Endothelial cell (in vitro differentiated cells): ENCODE measurements at regions not wholly inside any gene's neighbourhood (a gene's known extent, or its start where the extent isn't known, plus 50 kb on each side); places are given as distances from the start of the nearest gene placed in this dataset.

Source experiments
- DNase-seq: peaks from one replicate; pipeline ENCODE4 v3.0.0; 2021; ENCODE audit warnings: low spot score
- H3K27ac Mint-ChIP-seq: one replicate; pipeline ENCODE4 v1.8.0; 2021; ENCODE audit warnings: mixed read lengths, inconsistent platforms; ENCODE audit not compliant: unreplicated experiment
- H3K27me3 Mint-ChIP-seq: one replicate; pipeline ENCODE4 v1.8.0; 2021; ENCODE audit warnings: mild to moderate bottlenecking, moderate library complexity, mixed read lengths, inconsistent platforms; ENCODE audit not compliant: unreplicated experiment
- H3K36me3 Mint-ChIP-seq: one replicate; pipeline ENCODE4 v1.8.0; 2021; ENCODE audit warnings: mild to moderate bottlenecking, low read depth, mixed read lengths, inconsistent platforms; ENCODE audit not compliant: unreplicated experiment
- H3K4me1 Mint-ChIP-seq: one replicate; pipeline ENCODE4 v1.8.0; 2021; ENCODE audit warnings: mild to moderate bottlenecking, mixed read lengths, inconsistent platforms; ENCODE audit not compliant: unreplicated experiment
- H3K4me3 Mint-ChIP-seq: one replicate; pipeline ENCODE4 v1.8.0; 2021; ENCODE audit warnings: mild to moderate bottlenecking, mixed read lengths, inconsistent platforms; ENCODE audit not compliant: unreplicated experiment
- H3K9me3 Mint-ChIP-seq: one replicate; pipeline ENCODE4 v1.8.0; 2021; ENCODE audit warnings: mixed read lengths, inconsistent platforms; ENCODE audit not compliant: unreplicated experiment
- TF ChIP-seq, protein P1 (sequence below): fragments of 200-600 bp; sonication (generic); IDR thresholded peaks from one replicate; pipeline ENCODE4 v1.5.0; 2021; ENCODE audit warnings: antibody characterized with exemption; ENCODE audit not compliant: unreplicated experiment

DNA sequence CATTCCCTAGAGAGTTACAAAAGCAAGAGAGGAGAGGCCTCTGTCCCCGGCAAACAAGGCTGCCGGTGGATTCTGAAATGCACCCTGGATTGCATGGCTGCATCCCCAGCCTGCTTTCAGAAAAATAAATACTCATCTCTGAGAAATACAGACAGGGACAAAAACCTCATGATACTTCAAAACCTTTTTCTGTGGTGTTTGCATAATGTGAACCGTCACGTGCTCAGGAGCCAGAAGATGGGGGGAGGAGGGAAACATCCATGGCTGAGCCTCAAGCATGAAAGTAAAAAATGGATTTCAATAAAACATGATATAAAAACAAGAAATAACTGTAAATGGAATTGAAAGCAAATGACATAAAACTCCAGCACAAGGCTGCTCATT, 198.5 kb upstream of the NCAM1 start:
- TF ChIP-seq, protein P1, sequence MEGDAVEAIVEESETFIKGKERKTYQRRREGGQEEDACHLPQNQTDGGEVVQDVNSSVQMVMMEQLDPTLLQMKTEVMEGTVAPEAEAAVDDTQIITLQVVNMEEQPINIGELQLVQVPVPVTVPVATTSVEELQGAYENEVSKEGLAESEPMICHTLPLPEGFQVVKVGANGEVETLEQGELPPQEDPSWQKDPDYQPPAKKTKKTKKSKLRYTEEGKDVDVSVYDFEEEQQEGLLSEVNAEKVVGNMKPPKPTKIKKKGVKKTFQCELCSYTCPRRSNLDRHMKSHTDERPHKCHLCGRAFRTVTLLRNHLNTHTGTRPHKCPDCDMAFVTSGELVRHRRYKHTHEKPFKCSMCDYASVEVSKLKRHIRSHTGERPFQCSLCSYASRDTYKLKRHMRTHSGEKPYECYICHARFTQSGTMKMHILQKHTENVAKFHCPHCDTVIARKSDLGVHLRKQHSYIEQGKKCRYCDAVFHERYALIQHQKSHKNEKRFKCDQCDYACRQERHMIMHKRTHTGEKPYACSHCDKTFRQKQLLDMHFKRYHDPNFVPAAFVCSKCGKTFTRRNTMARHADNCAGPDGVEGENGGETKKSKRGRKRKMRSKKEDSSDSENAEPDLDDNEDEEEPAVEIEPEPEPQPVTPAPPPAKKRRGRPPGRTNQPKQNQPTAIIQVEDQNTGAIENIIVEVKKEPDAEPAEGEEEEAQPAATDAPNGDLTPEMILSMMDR = no peak
- H3K27ac Mint-ChIP-seq = no peak overlapping the region
- DNase-seq = no peak
- H3K9me3 Mint-ChIP-seq = no peaks in the 10 kb centered on the region
- H3K4me1 Mint-ChIP-seq = no peaks in the 10 kb centered on the region
- no peaks in the 10 kb centered on the region for H3K36me3 Mint-ChIP-seq
- H3K4me3 Mint-ChIP-seq = no peak overlapping the region
- peaks cover 4% of the 10 kb centered on the region for H3K27me3 Mint-ChIP-seq

DNA sequence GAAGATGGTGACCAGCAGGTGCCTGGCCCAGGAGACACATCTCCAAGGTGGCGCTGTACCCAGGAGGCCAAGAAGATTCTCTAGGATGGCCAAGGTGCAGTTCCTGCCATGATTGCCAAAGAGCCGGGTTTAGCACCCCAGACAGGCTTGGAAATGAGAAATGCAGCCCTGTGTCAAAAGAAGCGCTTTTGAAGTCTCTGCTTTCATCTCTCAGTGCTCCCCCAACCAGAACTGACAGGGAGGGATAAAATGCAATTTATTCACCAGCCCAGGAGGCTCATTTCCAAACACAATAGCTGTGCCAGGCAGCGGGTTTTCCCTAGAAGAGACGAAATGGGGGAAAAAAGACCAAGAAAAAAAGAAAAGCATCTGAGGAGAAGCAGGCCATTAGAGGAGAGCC, 195.9 kb upstream of the NCAM1 start:
- H3K9me3 Mint-ChIP-seq = no peaks in the 10 kb centered on the region
- H3K4me1 Mint-ChIP-seq = no peaks in the 10 kb centered on the region
- no peak overlapping the region for H3K27ac Mint-ChIP-seq
- H3K27me3 Mint-ChIP-seq = peaks cover 6% of the 10 kb centered on the region
- no peak overlapping the region for H3K4me3 Mint-ChIP-seq
- no peaks in the 10 kb centered on the region for H3K36me3 Mint-ChIP-seq
- no peak for DNase-seq
- TF ChIP-seq, protein P1 = no peak

DNA sequence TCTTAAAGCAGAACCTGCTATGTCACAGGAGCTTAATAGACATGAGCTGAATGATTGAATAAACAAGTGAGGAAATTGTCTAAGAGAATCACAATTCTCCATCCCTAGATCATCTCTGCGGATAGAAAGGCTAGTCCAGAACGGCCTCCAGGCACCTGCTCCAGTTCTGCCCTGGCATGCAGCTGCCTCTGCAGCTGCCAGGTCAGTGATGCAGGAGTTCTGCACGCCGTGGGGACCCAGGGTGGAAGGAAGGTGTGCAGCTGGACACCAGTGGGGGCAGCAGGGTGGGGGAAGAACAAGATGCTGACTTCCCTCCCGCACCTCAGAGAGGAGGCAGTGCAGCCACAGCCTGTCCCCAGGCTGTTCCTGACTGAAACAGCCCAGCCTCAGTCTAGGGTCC, 192.1 kb upstream of the NCAM1 start:
- no peak overlapping the region for H3K4me3 Mint-ChIP-seq
- H3K4me1 Mint-ChIP-seq = no peaks in the 10 kb centered on the region
- TF ChIP-seq, protein P1 = no peak
- H3K36me3 Mint-ChIP-seq = peaks cover 3% of the 10 kb centered on the region
- peaks cover 4% of the 10 kb centered on the region for H3K27me3 Mint-ChIP-seq
- no peaks in the 10 kb centered on the region for H3K9me3 Mint-ChIP-seq
- no peak for DNase-seq
- no peak overlapping the region for H3K27ac Mint-ChIP-seq

DNA sequence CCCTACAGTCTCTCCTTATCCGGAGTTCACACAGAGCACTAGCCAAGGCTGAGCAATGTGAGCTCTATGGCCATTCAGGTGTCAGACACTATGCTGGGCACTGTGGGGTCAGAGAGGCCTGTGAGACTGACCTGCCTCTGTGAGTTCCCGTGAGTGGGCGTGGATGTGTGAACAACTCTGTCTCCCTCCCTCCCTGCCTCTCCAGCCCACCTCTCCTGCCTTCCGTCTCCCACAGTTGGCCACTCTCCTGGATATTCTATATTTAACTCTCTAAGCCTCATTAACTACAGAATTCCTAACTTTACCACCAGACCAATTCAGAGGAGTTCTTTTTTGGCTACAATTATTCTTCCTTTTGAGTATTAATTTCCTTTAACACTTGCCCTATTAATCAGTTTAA, 191.6 kb upstream of the NCAM1 start:
- peaks cover 3% of the 10 kb centered on the region for H3K36me3 Mint-ChIP-seq
- no peak overlapping the region for H3K27ac Mint-ChIP-seq
- no peaks in the 10 kb centered on the region for H3K4me1 Mint-ChIP-seq

DNA sequence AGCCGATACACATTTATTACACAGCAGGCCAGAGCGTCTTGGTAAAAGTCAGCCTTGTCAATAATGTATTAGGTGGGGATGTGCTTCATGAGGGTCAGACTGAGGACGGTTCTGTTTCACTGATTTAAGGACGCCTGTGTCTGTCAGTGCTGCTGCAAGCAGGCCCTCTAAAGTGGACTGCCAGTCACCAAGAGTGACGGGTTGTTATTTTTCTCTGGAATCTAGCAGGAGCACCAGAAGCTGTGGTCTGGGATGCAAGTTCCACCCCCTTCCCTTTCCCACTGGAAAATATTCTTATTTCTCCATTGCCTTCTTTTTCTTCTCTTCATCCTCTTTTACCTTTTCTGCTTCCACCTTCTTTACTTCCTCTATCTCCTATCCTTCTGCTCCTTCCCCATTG, 191.2 kb upstream of the NCAM1 start:
- Mint-ChIP-seq H3K4me1 (no peaks in the 10 kb centered on the region), H3K27me3 (peaks cover 4% of the 10 kb centered on the region), H3K27ac (no peak overlapping the region), H3K36me3 (peaks cover 3% of the 10 kb centered on the region), H3K4me3 (no peak overlapping the region), H3K9me3 (no peaks in the 10 kb centered on the region)
- DNase-seq = no peak
- TF ChIP-seq, protein P1 = no peak

More for the DNA sequence above, 191.6 kb upstream of the NCAM1 start:
- H3K27me3 Mint-ChIP-seq = peaks cover 4% of the 10 kb centered on the region
- no peak for DNase-seq
- TF ChIP-seq, protein P1 = no peak
- no peaks in the 10 kb centered on the region for H3K9me3 Mint-ChIP-seq
- H3K4me3 Mint-ChIP-seq = no peak overlapping the region
